ENCODE measurements at regions not wholly inside any gene's neighbourhood (a gene's known extent, or its start where the extent isn't known, plus 50 kb on each side); places are given as distances from the start of the nearest gene placed in this dataset.

DNA sequence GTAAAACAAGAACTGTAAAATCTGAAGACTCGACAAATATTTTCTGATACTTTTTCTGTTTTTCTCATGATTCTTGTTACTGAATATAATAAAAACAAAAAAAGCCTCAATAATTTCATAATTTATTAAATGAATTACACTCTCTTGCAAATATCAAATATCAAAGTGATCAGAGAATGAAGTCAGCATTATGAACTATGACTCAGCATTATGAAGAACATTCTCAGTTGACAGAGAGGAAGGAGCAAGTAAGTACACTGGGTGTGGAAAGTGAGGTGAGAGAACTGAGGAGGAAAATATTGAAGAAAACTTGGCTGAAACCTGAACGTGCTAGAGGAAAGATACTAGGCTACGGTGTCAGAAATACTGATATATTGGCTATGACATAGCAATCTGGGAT lies 529.5 kb downstream of the KCNT2 start:
- in situ Hi-C loops (cut with MboI; ENCODE audit: low sequenced_read_pairs in 4 of 4) (no loop called here), intact Hi-C loops (cut with DNase I; ENCODE audit: low total_unique reads) (no loop called here)
- no peak for DNase-seq
- TF ChIP-seq, protein P1, sequence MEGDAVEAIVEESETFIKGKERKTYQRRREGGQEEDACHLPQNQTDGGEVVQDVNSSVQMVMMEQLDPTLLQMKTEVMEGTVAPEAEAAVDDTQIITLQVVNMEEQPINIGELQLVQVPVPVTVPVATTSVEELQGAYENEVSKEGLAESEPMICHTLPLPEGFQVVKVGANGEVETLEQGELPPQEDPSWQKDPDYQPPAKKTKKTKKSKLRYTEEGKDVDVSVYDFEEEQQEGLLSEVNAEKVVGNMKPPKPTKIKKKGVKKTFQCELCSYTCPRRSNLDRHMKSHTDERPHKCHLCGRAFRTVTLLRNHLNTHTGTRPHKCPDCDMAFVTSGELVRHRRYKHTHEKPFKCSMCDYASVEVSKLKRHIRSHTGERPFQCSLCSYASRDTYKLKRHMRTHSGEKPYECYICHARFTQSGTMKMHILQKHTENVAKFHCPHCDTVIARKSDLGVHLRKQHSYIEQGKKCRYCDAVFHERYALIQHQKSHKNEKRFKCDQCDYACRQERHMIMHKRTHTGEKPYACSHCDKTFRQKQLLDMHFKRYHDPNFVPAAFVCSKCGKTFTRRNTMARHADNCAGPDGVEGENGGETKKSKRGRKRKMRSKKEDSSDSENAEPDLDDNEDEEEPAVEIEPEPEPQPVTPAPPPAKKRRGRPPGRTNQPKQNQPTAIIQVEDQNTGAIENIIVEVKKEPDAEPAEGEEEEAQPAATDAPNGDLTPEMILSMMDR (IDR thresholded peaks at IDR 0.05 in 4 of 5, conservative IDR thresholded peaks at IDR 0.05 in 1 of 5) = no peak
- TF ChIP-seq POLR2A (IDR thresholded peaks at IDR 0.05) = no peak
- ATAC-seq = no peak
- no peaks in the 10 kb centered on the region for H3K9me3 ChIP-seq
- no peaks in the 10 kb centered on the region for H3K27me3 ChIP-seq
- H3K27ac ChIP-seq = no peak overlapping the region
- H3K4me1 ChIP-seq = no peaks in the 10 kb centered on the region
- H3K36me3 ChIP-seq = no peaks in the 10 kb centered on the region
- no peak overlapping the region for H3K4me3 ChIP-seq

DNA sequence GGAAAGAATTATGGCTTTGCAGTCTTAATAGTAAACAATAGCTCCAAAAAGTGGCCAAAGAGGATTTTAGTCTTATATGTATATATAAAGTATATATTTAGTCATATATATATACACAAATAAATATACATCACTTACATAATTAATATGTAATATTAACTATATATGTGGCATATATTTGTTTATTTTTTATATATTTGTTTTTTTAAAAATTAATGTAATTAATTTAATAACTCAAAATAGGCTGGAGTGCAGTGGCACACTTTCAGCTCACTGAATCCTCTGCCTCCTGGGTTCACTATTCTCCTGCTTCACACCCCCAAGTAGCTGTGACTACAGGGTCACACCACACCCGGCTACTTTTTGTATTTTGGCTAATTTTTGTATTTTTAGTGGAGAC lies 532.6 kb downstream of the KCNT2 start:
- intact Hi-C loops (cut with DNase I; ENCODE audit: low total_unique reads) = no loop called here
- Histone ChIP-seq H3K36me3 (no peaks in the 10 kb centered on the region), H3K27me3 (no peaks in the 10 kb centered on the region), H3K4me1 (no peaks in the 10 kb centered on the region), H3K4me3 (no peak overlapping the region), H3K9me3 (no peaks in the 10 kb centered on the region), H3K27ac (no peak overlapping the region)
- no peak for DNase-seq
- TF ChIP-seq, protein P1 (IDR thresholded peaks at IDR 0.05 in 4 of 5, conservative IDR thresholded peaks at IDR 0.05 in 1 of 5) = no peak
- no peak for TF ChIP-seq POLR2A (IDR thresholded peaks at IDR 0.05)
- in situ Hi-C loops (cut with MboI; ENCODE audit: low sequenced_read_pairs in 4 of 4) = no loop called here
- ATAC-seq = no peak

DNA sequence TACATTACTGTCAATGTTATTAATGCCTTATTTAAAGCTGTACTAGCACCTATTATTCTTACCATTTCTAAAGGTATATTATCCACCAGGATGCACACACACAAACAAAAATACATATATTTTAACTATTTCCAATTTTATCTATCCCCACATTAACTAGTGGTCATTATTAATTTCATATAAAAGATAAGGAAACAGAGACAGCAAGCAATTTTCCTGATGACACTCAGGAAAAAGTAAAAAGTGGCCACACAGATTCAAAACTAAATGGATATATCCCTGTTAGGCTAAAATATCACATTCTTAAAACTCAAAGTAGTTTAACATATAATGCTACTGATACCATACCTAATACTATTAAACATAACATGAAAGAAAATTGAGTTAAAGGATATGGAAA lies 534.1 kb downstream of the KCNT2 start:
- no peaks in the 10 kb centered on the region for H3K36me3 ChIP-seq
- H3K4me3 ChIP-seq = no peak overlapping the region
- in situ Hi-C loops (cut with MboI; ENCODE audit: low sequenced_read_pairs in 4 of 4) = no loop called here
- no peaks in the 10 kb centered on the region for H3K9me3 ChIP-seq
- ATAC-seq (no peak), DNase-seq (no peak)
- H3K27me3 ChIP-seq = no peaks in the 10 kb centered on the region
- H3K27ac ChIP-seq = no peak overlapping the region
- no peaks in the 10 kb centered on the region for H3K4me1 ChIP-seq
- TF ChIP-seq, protein P1 (IDR thresholded peaks at IDR 0.05 in 4 of 5, conservative IDR thresholded peaks at IDR 0.05 in 1 of 5) = no peak
- TF ChIP-seq POLR2A (IDR thresholded peaks at IDR 0.05) = no peak
- intact Hi-C loops (cut with DNase I; ENCODE audit: low total_unique reads) = no loop called here

DNA sequence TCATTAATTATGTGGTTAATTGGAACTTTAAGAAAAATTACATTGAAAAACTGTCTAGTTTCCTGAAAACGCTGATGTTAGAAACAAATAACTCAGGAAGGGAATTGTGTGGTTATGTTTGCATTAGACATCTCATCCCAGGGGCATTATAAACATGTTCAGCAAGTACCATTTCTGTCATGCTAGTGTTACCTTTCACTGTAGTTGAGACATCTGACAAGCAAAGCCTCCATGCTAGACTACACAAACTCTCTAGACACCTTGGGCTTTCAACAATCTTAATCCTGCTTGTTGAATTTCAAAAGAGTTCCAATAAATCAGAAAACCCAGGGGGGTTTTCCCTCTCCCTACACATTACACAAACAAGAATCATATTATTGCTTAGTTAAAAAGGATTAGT lies 536.8 kb downstream of the KCNT2 start:
- intact Hi-C loops (cut with DNase I; ENCODE audit: low total_unique reads) = no loop called here
- Histone ChIP-seq H3K4me1 (no peaks in the 10 kb centered on the region), H3K36me3 (no peaks in the 10 kb centered on the region), H3K27ac (no peak overlapping the region), H3K27me3 (no peaks in the 10 kb centered on the region), H3K4me3 (no peak overlapping the region), H3K9me3 (no peaks in the 10 kb centered on the region)
- TF ChIP-seq POLR2A (IDR thresholded peaks at IDR 0.05) = no peak
- TF ChIP-seq, protein P1 (IDR thresholded peaks at IDR 0.05 in 4 of 5, conservative IDR thresholded peaks at IDR 0.05 in 1 of 5) = no peak
- no peak for ATAC-seq
- in situ Hi-C loops (cut with MboI; ENCODE audit: low sequenced_read_pairs in 4 of 4) = no loop called here
- no peak for DNase-seq

DNA sequence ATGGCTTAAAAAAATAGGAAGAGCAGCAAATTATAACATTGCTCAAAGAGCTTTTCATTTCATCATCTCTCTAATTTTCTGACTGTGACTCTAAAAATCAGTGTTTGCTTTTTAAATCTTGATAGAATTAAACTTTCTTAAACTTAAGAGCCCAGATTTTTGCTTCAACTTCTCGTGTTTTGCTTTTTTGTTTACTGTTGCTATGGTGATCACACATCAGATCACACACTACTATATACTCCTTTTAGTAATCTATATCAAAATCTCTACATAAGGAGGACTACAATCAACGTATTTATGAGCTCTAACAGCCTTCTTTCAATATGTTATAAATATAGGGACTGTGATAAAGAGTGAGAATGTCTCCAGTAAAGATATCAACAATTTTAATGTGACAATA lies 537.3 kb downstream of the KCNT2 start:
- H3K36me3 ChIP-seq = no peaks in the 10 kb centered on the region
- ATAC-seq = no peak
- intact Hi-C loops (cut with DNase I; ENCODE audit: low total_unique reads) = no loop called here
- no peaks in the 10 kb centered on the region for H3K4me1 ChIP-seq
- in situ Hi-C loops (cut with MboI; ENCODE audit: low sequenced_read_pairs in 4 of 4) = no loop called here
- H3K4me3 ChIP-seq = no peak overlapping the region
- no peak for DNase-seq
- no peak overlapping the region for H3K27ac ChIP-seq
- TF ChIP-seq, protein P1 (IDR thresholded peaks at IDR 0.05 in 4 of 5, conservative IDR thresholded peaks at IDR 0.05 in 1 of 5) = no peak
- no peak for TF ChIP-seq POLR2A (IDR thresholded peaks at IDR 0.05)
- no peaks in the 10 kb centered on the region for H3K9me3 ChIP-seq
- no peaks in the 10 kb centered on the region for H3K27me3 ChIP-seq
